ENCODE measurements at regions not wholly inside any gene's neighbourhood (a gene's known extent, or its start where the extent isn't known, plus 50 kb on each side); places are given as distances from the start of the nearest gene placed in this dataset.

DNA sequence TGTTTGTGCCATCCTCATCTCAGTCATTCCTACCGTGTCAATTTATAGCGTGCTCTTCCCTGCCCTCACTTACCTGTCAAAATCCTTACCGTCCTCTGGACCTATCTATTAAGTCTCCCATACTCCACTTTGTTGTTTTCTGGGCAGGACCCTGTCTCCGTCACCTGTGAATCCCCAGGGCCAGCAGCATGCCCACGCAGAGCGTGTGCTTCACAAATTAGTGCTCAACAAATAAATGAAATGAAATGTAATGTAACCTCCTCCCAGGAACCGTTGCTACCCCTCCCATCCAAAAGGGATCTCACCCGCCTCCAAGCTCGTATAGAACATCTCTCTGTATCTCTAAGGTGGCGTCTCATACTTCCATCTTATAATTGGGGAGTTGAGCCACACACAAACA, 589.9 kb upstream of the MGMT start:
- dilution Hi-C loops (cut with MboI; ENCODE audit: extremely low pct_ligation_motif_present, low sequenced_read_pairs) (no loop called here), intact Hi-C loops (cut with micrococcal nuclease) (no loop called here)
- Histone ChIP-seq H2AFZ (ENCODE audit: low read depth, low read length) (no peak overlapping the region), H3K79me2 (ENCODE audit: control insufficient read depth, insufficient read depth, low read length) (no peaks in the 10 kb centered on the region), H4K20me1 (replicated peaks; ENCODE audit: control insufficient read depth, extremely low read depth, insufficient read depth, low read length) (no peaks in the 10 kb centered on the region), H3K9me3 (replicated peaks; ENCODE audit: control insufficient read depth, insufficient read depth, low read length) (no peaks in the 10 kb centered on the region), H3K4me2 (ENCODE audit: insufficient read depth, low read length) (no peak overlapping the region), H3K4me3 (replicated peaks in 1 of 3; ENCODE audit: insufficient read depth in 1 of 3, low read depth in 1 of 3, low read length in 3 of 3) (no peak overlapping the region), H3K4me1 (ENCODE audit: control insufficient read depth, extremely low read depth, insufficient read depth, low read length) (no peaks in the 10 kb centered on the region), H3K27ac (ENCODE audit: insufficient read depth, low read depth, low read length) (no peak overlapping the region), H3K9me1 (replicated peaks; ENCODE audit: control insufficient read depth, extremely low read depth, insufficient read depth, low read length) (no peaks in the 10 kb centered on the region), H3K9ac (replicated peaks; ENCODE audit: extremely low read depth, insufficient read depth, low read length) (no peak overlapping the region), H3K36me3 (ENCODE audit: control insufficient read depth in 2 of 2, extremely low read depth in 1 of 2, insufficient read depth in 2 of 2, low read length in 2 of 2) (no peaks in the 10 kb centered on the region), H3K27me3 (ENCODE audit: control insufficient read depth in 2 of 2, insufficient read depth in 2 of 2, low read length in 2 of 2) (no peaks in the 10 kb centered on the region)
- BruUV-seq (replicated peaks): no TSS peak
- DNase-seq (ENCODE audit: low read depth, low spot score): no peak
- FAIRE-seq: no peak
- ChIA-PET POLR2A (no interaction called here), CTCF (no interaction called here)
- no peak for TF ChIP-seq JUN (IDR thresholded peaks at IDR 0.05; ENCODE audit: borderline replicate concordance, insufficient read depth, insufficient read length, low read depth)
- no peak for TF ChIP-seq POLR2A (IDR thresholded peaks at IDR 0.05; ENCODE audit: low read depth, low read length)
- TF ChIP-seq FOS (IDR thresholded peaks at IDR 0.05; ENCODE audit: borderline replicate concordance, insufficient read depth, low read length): no peak
- no peak for TF ChIP-seq POLR2AphosphoS5 (IDR thresholded peaks at IDR 0.05; ENCODE audit: insufficient read depth, low read depth, low read length)
- TF ChIP-seq GATA2 (IDR thresholded peaks at IDR 0.05; ENCODE audit: insufficient read depth, insufficient read length, low read depth, low read length): no peak
- TF ChIP-seq, protein P1, sequence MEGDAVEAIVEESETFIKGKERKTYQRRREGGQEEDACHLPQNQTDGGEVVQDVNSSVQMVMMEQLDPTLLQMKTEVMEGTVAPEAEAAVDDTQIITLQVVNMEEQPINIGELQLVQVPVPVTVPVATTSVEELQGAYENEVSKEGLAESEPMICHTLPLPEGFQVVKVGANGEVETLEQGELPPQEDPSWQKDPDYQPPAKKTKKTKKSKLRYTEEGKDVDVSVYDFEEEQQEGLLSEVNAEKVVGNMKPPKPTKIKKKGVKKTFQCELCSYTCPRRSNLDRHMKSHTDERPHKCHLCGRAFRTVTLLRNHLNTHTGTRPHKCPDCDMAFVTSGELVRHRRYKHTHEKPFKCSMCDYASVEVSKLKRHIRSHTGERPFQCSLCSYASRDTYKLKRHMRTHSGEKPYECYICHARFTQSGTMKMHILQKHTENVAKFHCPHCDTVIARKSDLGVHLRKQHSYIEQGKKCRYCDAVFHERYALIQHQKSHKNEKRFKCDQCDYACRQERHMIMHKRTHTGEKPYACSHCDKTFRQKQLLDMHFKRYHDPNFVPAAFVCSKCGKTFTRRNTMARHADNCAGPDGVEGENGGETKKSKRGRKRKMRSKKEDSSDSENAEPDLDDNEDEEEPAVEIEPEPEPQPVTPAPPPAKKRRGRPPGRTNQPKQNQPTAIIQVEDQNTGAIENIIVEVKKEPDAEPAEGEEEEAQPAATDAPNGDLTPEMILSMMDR (IDR thresholded peaks at IDR 0.05; ENCODE audit: extremely low read depth in 1 of 2, insufficient read depth in 1 of 2, low read depth in 1 of 2, low read length in 2 of 2): no peak
- no peak for TF ChIP-seq MYC (IDR thresholded peaks at IDR 0.05; ENCODE audit: low read depth, low read length)
- no peak for TF ChIP-seq EZH2 (IDR thresholded peaks at IDR 0.05; ENCODE audit: borderline replicate concordance, low read depth, low read length, severe bottlenecking)
- TF ChIP-seq, protein P2, sequence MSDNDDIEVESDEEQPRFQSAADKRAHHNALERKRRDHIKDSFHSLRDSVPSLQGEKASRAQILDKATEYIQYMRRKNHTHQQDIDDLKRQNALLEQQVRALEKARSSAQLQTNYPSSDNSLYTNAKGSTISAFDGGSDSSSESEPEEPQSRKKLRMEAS (IDR thresholded peaks at IDR 0.05; ENCODE audit: insufficient read depth, insufficient read length): no peak
